ENCODE measurements at regions not wholly inside any gene's neighbourhood (a gene's known extent, or its start where the extent isn't known, plus 50 kb on each side); places are given as distances from the start of the nearest gene placed in this dataset.

DNA sequence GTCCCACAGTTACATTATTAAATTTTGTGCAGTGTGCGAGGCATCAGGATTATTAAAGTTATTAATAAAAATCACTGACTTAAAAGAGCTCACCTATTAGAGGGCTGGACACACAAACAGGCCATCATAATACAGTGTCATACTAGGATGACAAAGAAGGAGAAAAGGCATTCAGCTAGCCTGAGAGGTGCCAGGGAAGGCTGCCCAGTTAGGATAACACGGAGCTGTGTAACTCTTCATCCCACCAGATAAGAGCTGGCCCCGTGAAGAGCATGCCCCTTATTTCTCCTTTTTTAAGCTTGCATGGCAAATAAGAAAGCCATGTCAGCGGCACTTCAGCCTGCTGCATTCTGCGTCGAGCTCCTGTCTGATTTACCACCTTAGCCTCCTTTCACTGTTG is 109.5 kb downstream of the KCNK1 start:
- TF ChIP-seq, protein P1, sequence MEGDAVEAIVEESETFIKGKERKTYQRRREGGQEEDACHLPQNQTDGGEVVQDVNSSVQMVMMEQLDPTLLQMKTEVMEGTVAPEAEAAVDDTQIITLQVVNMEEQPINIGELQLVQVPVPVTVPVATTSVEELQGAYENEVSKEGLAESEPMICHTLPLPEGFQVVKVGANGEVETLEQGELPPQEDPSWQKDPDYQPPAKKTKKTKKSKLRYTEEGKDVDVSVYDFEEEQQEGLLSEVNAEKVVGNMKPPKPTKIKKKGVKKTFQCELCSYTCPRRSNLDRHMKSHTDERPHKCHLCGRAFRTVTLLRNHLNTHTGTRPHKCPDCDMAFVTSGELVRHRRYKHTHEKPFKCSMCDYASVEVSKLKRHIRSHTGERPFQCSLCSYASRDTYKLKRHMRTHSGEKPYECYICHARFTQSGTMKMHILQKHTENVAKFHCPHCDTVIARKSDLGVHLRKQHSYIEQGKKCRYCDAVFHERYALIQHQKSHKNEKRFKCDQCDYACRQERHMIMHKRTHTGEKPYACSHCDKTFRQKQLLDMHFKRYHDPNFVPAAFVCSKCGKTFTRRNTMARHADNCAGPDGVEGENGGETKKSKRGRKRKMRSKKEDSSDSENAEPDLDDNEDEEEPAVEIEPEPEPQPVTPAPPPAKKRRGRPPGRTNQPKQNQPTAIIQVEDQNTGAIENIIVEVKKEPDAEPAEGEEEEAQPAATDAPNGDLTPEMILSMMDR (conservative IDR thresholded peaks at IDR 0.05; ENCODE audit: low read depth in 2 of 2), result no peak
- no peak for TF ChIP-seq POLR2AphosphoS5 (IDR thresholded peaks at IDR 0.05; ENCODE audit: low read depth)
- TF ChIP-seq EZH2 (IDR thresholded peaks at IDR 0.05; ENCODE audit: low read depth, unreplicated experiment), result no peak
- no peak for TF ChIP-seq EZH2phosphoT487 (IDR thresholded peaks at IDR 0.05; ENCODE audit: unreplicated experiment)
- TF ChIP-seq REST (IDR thresholded peaks at IDR 0.05; ENCODE audit: unreplicated experiment), result no peak
- no peak for TF ChIP-seq CREB1 (CRISPR knock-in tag; IDR thresholded peaks at IDR 0.05; ENCODE audit: low read depth)
- no peak for TF ChIP-seq ZNF331 (CRISPR knock-in tag; IDR thresholded peaks at IDR 0.05; ENCODE audit: low read depth)

Measured in GM23338 (cell line).